Kidney epithelial cell (primary cell): ENCODE measurements at regions not wholly inside any gene's neighbourhood (a gene's known extent, or its start where the extent isn't known, plus 50 kb on each side); places are given as distances from the start of the nearest gene placed in this dataset.

Source experiments
- DNase-seq: peaks from one replicate; pipeline ENCODE4 v3.0.0-alpha.2; 2010; ENCODE audit warnings: low read depth
- H3K27me3 ChIP-seq: 2 replicates; pipeline ENCODE4 v1.6.0; 2011; ENCODE audit warnings: low read length; ENCODE audit not compliant: control insufficient read depth, insufficient read depth
- H3K36me3 ChIP-seq: 2 replicates; pipeline ENCODE4 v1.5.1; 2011; ENCODE audit warnings: low read length; ENCODE audit not compliant: control insufficient read depth, insufficient read depth
- H3K4me3 ChIP-seq: 2 replicates; pipeline ENCODE4 v1.5.1; 2011; ENCODE audit warnings: low read depth, mild to moderate bottlenecking, control low read depth, low read length
- TF ChIP-seq, protein P1 (sequence below): IDR thresholded peaks from 2 replicates; pipeline ENCODE4 v1.5.1; 2011; ENCODE audit warnings: mild to moderate bottlenecking, moderate library complexity, low read length, control low read depth, inconsistent platforms; ENCODE audit not compliant: insufficient read depth, poor library complexity, severe bottlenecking

DNA sequence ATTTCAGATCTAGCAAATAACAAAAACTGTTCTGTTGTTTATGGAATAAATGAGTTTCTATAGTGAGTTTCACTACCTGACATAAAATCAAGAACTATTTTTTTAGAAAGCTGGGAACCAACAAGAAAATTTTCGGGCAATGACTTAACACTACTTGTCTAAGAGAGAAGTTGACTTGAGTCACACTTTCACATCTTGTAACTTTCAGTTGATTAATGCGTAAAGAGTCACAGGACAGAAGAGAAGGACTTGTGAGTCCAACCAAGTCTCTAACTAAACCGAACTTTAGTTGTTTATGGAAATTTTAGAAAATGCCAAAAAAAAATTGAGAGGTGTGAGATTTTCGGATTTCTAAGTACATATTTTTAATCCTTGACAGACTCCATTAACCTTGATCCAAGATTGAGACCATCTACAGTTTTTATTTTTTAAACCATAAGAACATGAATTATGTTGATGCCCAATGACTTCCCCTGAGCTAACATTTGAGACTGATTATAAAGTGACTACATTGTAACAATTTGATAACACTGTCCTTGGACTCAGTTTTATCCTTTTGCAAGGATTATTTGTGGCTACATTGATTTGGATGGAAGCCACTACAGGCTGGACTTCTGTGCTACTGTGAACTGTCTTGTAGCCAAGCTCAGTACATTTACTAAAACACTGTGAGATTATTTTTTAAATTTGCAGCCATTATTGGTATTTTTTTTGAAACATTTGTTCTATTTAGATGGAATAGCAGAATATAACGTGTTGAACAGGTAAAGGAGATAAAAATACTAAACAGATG lies 284.0 kb downstream of the PTPRC start:
- Histone ChIP-seq H3K27me3 (no peaks in the 10 kb centered on the region), H3K36me3 (no peaks in the 10 kb centered on the region), H3K4me3 (no peak overlapping the region)
- TF ChIP-seq, protein P1, sequence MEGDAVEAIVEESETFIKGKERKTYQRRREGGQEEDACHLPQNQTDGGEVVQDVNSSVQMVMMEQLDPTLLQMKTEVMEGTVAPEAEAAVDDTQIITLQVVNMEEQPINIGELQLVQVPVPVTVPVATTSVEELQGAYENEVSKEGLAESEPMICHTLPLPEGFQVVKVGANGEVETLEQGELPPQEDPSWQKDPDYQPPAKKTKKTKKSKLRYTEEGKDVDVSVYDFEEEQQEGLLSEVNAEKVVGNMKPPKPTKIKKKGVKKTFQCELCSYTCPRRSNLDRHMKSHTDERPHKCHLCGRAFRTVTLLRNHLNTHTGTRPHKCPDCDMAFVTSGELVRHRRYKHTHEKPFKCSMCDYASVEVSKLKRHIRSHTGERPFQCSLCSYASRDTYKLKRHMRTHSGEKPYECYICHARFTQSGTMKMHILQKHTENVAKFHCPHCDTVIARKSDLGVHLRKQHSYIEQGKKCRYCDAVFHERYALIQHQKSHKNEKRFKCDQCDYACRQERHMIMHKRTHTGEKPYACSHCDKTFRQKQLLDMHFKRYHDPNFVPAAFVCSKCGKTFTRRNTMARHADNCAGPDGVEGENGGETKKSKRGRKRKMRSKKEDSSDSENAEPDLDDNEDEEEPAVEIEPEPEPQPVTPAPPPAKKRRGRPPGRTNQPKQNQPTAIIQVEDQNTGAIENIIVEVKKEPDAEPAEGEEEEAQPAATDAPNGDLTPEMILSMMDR: no peak
- no peak for DNase-seq

DNA sequence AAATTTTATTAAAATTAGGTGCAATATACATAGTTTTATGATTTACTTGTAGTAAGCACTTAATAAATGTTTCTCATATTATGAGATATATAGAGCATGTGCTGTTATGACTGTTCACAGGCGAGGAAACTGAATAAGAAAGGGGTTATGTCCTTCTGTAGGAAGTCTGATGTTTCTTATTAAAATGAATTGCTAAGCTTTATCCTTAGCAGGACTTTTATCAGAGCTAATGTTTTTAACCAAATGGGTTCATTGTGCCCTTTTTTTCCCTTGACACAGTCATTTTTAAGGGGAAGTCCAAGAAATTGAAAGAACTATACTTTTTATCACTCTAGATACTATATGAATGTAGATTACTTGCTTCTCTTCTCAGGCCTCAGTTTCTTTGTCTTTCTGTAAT lies 285.2 kb downstream of the PTPRC start:
- H3K4me3 ChIP-seq: no peak overlapping the region
- H3K36me3 ChIP-seq: no peaks in the 10 kb centered on the region
- no peak for DNase-seq
- no peaks in the 10 kb centered on the region for H3K27me3 ChIP-seq
- TF ChIP-seq, protein P1: no peak

DNA sequence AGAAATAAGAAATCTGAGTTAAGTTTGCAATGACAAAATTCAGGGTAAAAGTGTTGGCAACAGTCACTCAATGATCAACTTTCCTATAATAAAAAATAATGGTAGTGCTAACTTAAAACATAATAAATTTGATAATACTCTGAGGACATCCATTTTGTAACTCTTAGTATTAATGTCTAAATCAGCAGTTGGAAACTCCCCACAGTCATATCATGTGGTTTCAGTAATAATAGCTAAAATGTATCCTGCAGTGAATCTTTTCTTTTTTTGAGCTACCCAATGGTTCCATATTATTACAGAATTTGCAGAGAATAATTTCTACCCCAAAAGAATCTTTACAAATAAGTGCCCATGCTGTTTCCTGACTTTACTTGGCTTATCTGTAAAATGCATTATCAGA lies 286.7 kb downstream of the PTPRC start:
- Histone ChIP-seq H3K4me3 (no peak overlapping the region), H3K27me3 (no peaks in the 10 kb centered on the region), H3K36me3 (no peaks in the 10 kb centered on the region)
- DNase-seq: no peak
- TF ChIP-seq, protein P1: no peak

DNA sequence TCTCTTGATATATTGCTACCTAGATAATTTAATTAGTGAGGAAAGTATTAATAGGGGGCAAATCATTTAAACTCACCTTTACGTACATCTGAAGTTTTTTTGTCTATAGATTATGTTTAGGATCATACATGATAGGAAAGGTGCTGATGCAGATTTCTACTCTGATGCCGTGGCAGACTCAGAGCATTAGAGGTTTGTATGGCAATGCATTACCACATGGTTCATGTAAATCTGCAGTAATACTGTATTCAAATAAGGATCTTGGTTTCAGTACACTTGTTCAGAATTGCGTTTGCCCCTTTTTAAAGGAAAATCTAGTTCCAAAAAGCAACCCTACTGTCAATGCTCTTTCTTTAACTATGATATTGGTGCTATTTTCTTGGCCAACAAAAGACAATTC lies 288.3 kb downstream of the PTPRC start:
- Histone ChIP-seq H3K4me3 (no peak overlapping the region), H3K27me3 (no peaks in the 10 kb centered on the region), H3K36me3 (no peaks in the 10 kb centered on the region)
- TF ChIP-seq, protein P1: no peak
- no peak for DNase-seq

DNA sequence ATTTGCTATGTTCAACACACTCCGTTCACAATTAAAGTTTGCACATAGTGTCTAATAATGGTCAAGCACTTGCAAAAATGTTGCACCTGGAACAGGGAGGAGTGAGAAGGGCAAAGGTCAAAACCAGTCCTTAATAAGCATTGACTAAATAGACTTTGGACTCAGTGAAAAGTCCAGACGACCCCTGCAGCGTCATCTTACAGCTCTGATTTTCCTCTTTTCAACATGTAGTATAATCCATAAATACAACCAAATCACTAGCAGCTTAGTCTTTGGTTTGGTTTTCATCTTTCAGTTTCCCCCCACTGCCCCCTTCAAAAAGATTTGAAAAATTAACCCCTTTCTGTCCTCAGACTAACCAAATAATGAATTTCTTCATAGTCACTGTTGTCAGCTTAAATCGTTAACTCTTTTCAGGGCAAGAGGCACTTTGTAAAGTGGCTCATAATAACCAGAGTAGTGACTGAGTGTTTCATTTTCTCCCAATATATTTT lies 290.3 kb downstream of the PTPRC start:
- no peak for DNase-seq
- no peaks in the 10 kb centered on the region for H3K36me3 ChIP-seq
- no peak overlapping the region for H3K4me3 ChIP-seq
- no peaks in the 10 kb centered on the region for H3K27me3 ChIP-seq
- TF ChIP-seq, protein P1: no peak

DNA sequence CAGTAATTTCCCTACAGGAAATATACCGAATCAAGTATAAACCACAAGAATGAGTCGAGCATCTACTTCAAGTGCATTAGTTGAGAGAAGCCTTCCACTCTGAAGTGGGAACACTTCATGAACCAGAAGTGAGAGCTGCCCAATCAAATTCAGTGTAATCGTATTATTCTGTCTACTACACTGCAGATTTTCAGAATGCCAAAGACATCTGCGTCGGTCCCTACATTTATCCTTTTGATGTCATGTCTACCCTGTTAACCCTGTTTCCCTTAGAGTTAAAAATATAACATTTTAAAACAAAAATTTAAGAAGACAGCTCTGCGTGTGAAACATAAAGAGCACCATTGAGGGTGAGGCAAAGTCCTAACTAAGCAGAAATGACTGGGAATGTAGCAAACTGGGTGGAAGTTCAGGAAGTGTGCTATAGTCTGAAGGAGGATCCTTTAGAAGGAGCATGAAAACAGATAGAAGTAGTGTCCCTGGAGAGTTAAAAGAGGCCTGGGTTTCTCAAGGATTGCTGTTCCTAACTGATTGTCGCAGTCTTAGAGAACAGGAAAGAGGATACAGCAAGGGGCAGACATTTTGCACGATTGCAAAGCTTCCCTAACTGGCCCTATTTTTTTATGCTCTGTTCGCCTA lies 291.2 kb downstream of the PTPRC start:
- no peak overlapping the region for H3K4me3 ChIP-seq
- H3K27me3 ChIP-seq: no peaks in the 10 kb centered on the region
- TF ChIP-seq, protein P1: no peak
- no peaks in the 10 kb centered on the region for H3K36me3 ChIP-seq
- DNase-seq: no peak
